ENCODE measurements at regions not wholly inside any gene's neighbourhood (a gene's known extent, or its start where the extent isn't known, plus 50 kb on each side); places are given as distances from the start of the nearest gene placed in this dataset.

- 79 to 83% methylated on average over 8 of the region's 8 CpGs for WGBS, 2 donors
- intact Hi-C loops (cut with DNase I; ENCODE audit: low total_unique reads) = no loop called here
- TF ChIP-seq CTCF (IDR thresholded peaks at IDR 0.05) (no peak), POLR2A (IDR thresholded peaks at IDR 0.05) (no peak)
- H3K4me3 ChIP-seq (ENCODE audit: low read depth, poor library complexity, severe bottlenecking) = no peak overlapping the region
- no peak for DNase-seq (ENCODE audit: low spot score in 2 of 2)
Measured at GRCh38 chr5:73267766-73268435, 94.9 kb downstream of the TMEM174 start.

- H3K4me3 ChIP-seq (ENCODE audit: low read depth, poor library complexity, severe bottlenecking) = no peak overlapping the region
- intact Hi-C loops (cut with DNase I; ENCODE audit: low total_unique reads) = no loop called here
- TF ChIP-seq POLR2A (IDR thresholded peaks at IDR 0.05) (no peak), CTCF (IDR thresholded peaks at IDR 0.05) (no peak)
- DNase-seq (ENCODE audit: low spot score in 2 of 2) = no peak
- 61 to 81% methylated on average over 18 of the region's 18 CpGs for WGBS, 2 donors
Measured at GRCh38 chr5:73266925-73267765, 94.2 kb downstream of the TMEM174 start.

- WGBS, 2 donors = 76 to 87% methylated on average over 5 of the region's 5 CpGs
- intact Hi-C loops (cut with DNase I; ENCODE audit: low total_unique reads) = no loop called here
- no peak for TF ChIP-seq POLR2A (IDR thresholded peaks at IDR 0.05)
- no peak for TF ChIP-seq CTCF (IDR thresholded peaks at IDR 0.05)
- no peak overlapping the region for H3K4me3 ChIP-seq (ENCODE audit: low read depth, poor library complexity, severe bottlenecking)
- DNase-seq (ENCODE audit: low spot score in 2 of 2) = no peak
Measured at GRCh38 chr5:73266176-73266738, 93.3 kb downstream of the TMEM174 start.

- DNase-seq (ENCODE audit: low spot score in 2 of 2) = no peak
- intact Hi-C loops (cut with DNase I; ENCODE audit: low total_unique reads) = no loop called here
- TF ChIP-seq CTCF (IDR thresholded peaks at IDR 0.05) = no peak
- TF ChIP-seq POLR2A (IDR thresholded peaks at IDR 0.05) = no peak
- H3K4me3 ChIP-seq (ENCODE audit: low read depth, poor library complexity, severe bottlenecking) = no peak overlapping the region
- 58 to 64% methylated on average over 3 of the region's 3 CpGs for WGBS, 2 donors
Measured at GRCh38 chr5:73265641-73266040, 92.6 kb downstream of the TMEM174 start.

- intact Hi-C loops (cut with DNase I; ENCODE audit: low total_unique reads) = no loop called here
- DNase-seq (ENCODE audit: low spot score in 2 of 2) = no peak
- TF ChIP-seq POLR2A (IDR thresholded peaks at IDR 0.05) (no peak), CTCF (IDR thresholded peaks at IDR 0.05) (no peak)
- WGBS, 2 donors = 69 to 76% methylated on average over 5 of the region's 5 CpGs
- H3K4me3 ChIP-seq (ENCODE audit: low read depth, poor library complexity, severe bottlenecking) = no peak overlapping the region
Measured at GRCh38 chr5:73264631-73265030, 91.6 kb downstream of the TMEM174 start.
